Neural progenitor cell (in vitro differentiated cells): ENCODE measurements at regions not wholly inside any gene's neighbourhood (a gene's known extent, or its start where the extent isn't known, plus 50 kb on each side); places are given as distances from the start of the nearest gene placed in this dataset.
A peak's percentile ranks its signal among the peaks of the same experiment; 100 is the strongest.

Source experiments
- DNase-seq: peaks from one replicate; pipeline ENCODE4 v3.0.0-alpha.2; 2016; ENCODE audit warnings: low spot score
- H2AFZ ChIP-seq: fragments of 200-600 bp; sonication (generic); replicated peaks from 2 replicates; pipeline ENCODE4 v1.6.1; 2016; ENCODE audit warnings: antibody characterized with exemption
- H3F3A ChIP-seq: fragments of 200-600 bp; sonication (generic); 2 replicates; pipeline ENCODE4 v1.6.1; 2016; ENCODE audit warnings: antibody characterized with exemption, low read depth
- H3K27ac ChIP-seq: fragments of 200-600 bp; sonication (generic); 2 replicates; pipeline ENCODE4 v1.5.1; 2016; ENCODE audit warnings: mild to moderate bottlenecking
- H3K27me3 ChIP-seq: fragments of 200-600 bp; sonication (generic); 2 replicates; pipeline ENCODE4 v1.6.1; 2016; ENCODE audit warnings: mild to moderate bottlenecking, moderate library complexity
- H3K36me3 ChIP-seq: fragments of 200-600 bp; sonication (generic); 2 replicates; pipeline ENCODE4 v1.5.1; 2016
- H3K4me1 ChIP-seq: fragments of 200-600 bp; sonication (generic); 2 replicates; pipeline ENCODE4 v1.6.1; 2016; ENCODE audit warnings: mixed run types
- H3K4me2 ChIP-seq: fragments of 200-600 bp; sonication (generic); 2 replicates; pipeline ENCODE4 v1.6.1; 2016
- H3K4me3 ChIP-seq: fragments of 200-600 bp; sonication (generic); 2 replicates; pipeline ENCODE4 v1.5.1; 2016
- H3K79me2 ChIP-seq: fragments of 200-600 bp; sonication (generic); 2 replicates; pipeline ENCODE4 v1.6.1; 2016; ENCODE audit warnings: low read depth
- H3K9ac ChIP-seq: fragments of 200-600 bp; sonication (generic); 2 replicates; pipeline ENCODE4 v1.6.1; 2016
- H3K9me3 ChIP-seq: fragments of 200-600 bp; sonication (generic); 2 replicates; pipeline ENCODE4 v1.5.1; 2016; ENCODE audit warnings: low read depth
- H4K20me1 ChIP-seq: fragments of 200-600 bp; sonication (generic); 2 replicates; pipeline ENCODE4 v1.6.1; 2016; ENCODE audit warnings: low read depth
- H3K27ac Mint-ChIP-seq: 3 replicates; pipeline ENCODE4 v1.8.0; 2021; ENCODE audit warnings: mixed read lengths
- H3K27me3 Mint-ChIP-seq: 2 replicates; pipeline ENCODE4 v1.8.0; 2022; ENCODE audit warnings: low read depth, mild to moderate bottlenecking, inconsistent platforms, moderate library complexity, mixed read lengths; ENCODE audit not compliant: insufficient read depth
- H3K36me3 Mint-ChIP-seq: 3 replicates; pipeline ENCODE4 v1.8.0; 2021; ENCODE audit warnings: mixed read lengths
- H3K4me1 Mint-ChIP-seq: 3 replicates; pipeline ENCODE4 v1.8.0; 2021; ENCODE audit warnings: mixed read lengths
- H3K4me3 Mint-ChIP-seq: 3 replicates; pipeline ENCODE4 v1.8.0; 2021; ENCODE audit warnings: mild to moderate bottlenecking, moderate library complexity, mixed read lengths
- H3K9me3 Mint-ChIP-seq: 3 replicates; pipeline ENCODE4 v1.8.0; 2020; ENCODE audit warnings: mixed read lengths
- EZH2 ChIP-seq: fragments of 200-600 bp; sonication (generic); IDR thresholded peaks from 2 replicates; pipeline ENCODE4 v1.6.1; 2017; ENCODE audit warnings: antibody characterized with exemption, mild to moderate bottlenecking, moderate library complexity
- EZH2phosphoT487 ChIP-seq: fragments of 200-600 bp; sonication (generic); IDR thresholded peaks from 2 replicates; pipeline ENCODE4 v1.6.1; 2017; ENCODE audit warnings: antibody characterized with exemption
- TF ChIP-seq, protein P1 (sequence below): fragments of 200-600 bp; sonication (generic); IDR thresholded peaks from 2 replicates; pipeline ENCODE4 v1.5.1; 2017; ENCODE audit warnings: antibody characterized with exemption, mild to moderate bottlenecking

DNA sequence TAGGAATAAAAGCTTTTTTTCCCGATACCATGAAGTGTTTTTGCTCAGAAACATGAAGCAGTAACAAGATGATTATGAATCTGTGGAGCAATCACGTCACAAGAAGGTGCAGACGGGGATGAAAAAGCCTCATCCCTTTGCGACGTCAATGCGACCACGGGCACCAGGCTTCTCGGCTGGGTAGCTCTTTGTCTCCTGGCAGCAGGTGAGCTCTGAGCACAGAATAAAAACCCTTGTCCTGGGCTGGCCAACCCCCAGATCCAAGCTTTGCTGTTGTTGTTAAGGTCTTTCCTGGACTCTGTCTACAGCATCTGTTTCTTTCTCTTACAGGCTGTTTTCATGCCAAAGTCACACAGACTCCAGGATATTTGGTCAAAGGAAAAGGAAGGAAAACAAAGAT lies 113.8 kb downstream of the ANKRD18B start:
- H3K27me3 Mint-ChIP-seq: no peaks in the 10 kb centered on the region
- H3K27me3 ChIP-seq: peaks cover 46% of the 10 kb centered on the region
- H3K9me3 Mint-ChIP-seq: no peaks in the 10 kb centered on the region

GRCh38 chr9:33638391-33638915 lies 114.4 kb downstream of the ANKRD18B start:
- Mint-ChIP-seq H3K4me1 (peaks cover 7% of the 10 kb centered on the region), H3K36me3 (no peaks in the 10 kb centered on the region), H3K4me3 (no peak overlapping the region), H3K27me3 (no peaks in the 10 kb centered on the region), H3K9me3 (no peaks in the 10 kb centered on the region), H3K27ac (no peak overlapping the region)
- Histone ChIP-seq H3K79me2 (no peaks in the 10 kb centered on the region), H3F3A (no peaks in the 10 kb centered on the region), H3K36me3 (no peaks in the 10 kb centered on the region), H3K4me3 (no peak overlapping the region), H3K9ac (no peak overlapping the region), H3K4me1 (peaks cover 11% of the 10 kb centered on the region), H4K20me1 (no peaks in the 10 kb centered on the region), H3K9me3 (no peaks in the 10 kb centered on the region), H3K27ac (no peak overlapping the region), H3K27me3 (peaks cover 46% of the 10 kb centered on the region), H2AFZ (peak overlapping the region; percentile 42), H3K4me2 (peak overlapping the region; percentile 64)
- DNase-seq: no peak
- TF ChIP-seq, protein P1, sequence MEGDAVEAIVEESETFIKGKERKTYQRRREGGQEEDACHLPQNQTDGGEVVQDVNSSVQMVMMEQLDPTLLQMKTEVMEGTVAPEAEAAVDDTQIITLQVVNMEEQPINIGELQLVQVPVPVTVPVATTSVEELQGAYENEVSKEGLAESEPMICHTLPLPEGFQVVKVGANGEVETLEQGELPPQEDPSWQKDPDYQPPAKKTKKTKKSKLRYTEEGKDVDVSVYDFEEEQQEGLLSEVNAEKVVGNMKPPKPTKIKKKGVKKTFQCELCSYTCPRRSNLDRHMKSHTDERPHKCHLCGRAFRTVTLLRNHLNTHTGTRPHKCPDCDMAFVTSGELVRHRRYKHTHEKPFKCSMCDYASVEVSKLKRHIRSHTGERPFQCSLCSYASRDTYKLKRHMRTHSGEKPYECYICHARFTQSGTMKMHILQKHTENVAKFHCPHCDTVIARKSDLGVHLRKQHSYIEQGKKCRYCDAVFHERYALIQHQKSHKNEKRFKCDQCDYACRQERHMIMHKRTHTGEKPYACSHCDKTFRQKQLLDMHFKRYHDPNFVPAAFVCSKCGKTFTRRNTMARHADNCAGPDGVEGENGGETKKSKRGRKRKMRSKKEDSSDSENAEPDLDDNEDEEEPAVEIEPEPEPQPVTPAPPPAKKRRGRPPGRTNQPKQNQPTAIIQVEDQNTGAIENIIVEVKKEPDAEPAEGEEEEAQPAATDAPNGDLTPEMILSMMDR: peak; percentile 9
- no peak for TF ChIP-seq EZH2
- TF ChIP-seq EZH2phosphoT487: no peak

More for the DNA sequence above, 113.8 kb downstream of the ANKRD18B start:
- Mint-ChIP-seq H3K4me3 (no peak overlapping the region), H3K27ac (no peak overlapping the region), H3K4me1 (peaks cover 7% of the 10 kb centered on the region), H3K36me3 (no peaks in the 10 kb centered on the region)
- H3K36me3 ChIP-seq: no peaks in the 10 kb centered on the region
- peaks cover 11% of the 10 kb centered on the region for H3K4me1 ChIP-seq
- no peak overlapping the region for H3K9ac ChIP-seq
- no peaks in the 10 kb centered on the region for H4K20me1 ChIP-seq
- peak overlapping the region; percentile 64 for H3K4me2 ChIP-seq
- no peak overlapping the region for H3K27ac ChIP-seq
- H3K9me3 ChIP-seq: no peaks in the 10 kb centered on the region
- TF ChIP-seq EZH2phosphoT487: no peak
- no peak for TF ChIP-seq EZH2
- TF ChIP-seq, protein P1: no peak
- H3F3A ChIP-seq: no peaks in the 10 kb centered on the region
- peak overlapping the region; percentile 42 for H2AFZ ChIP-seq
- no peaks in the 10 kb centered on the region for H3K79me2 ChIP-seq
- peak; percentile 34 for DNase-seq
- H3K4me3 ChIP-seq: no peak overlapping the region

GRCh38 chr9:33645706-33646105 lies 121.7 kb downstream of the ANKRD18B start:
- Histone ChIP-seq H3K4me2 (no peak overlapping the region), H3K27ac (no peak overlapping the region), H3K4me1 (no peaks in the 10 kb centered on the region), H3K27me3 (peaks cover 6% of the 10 kb centered on the region), H3K9ac (no peak overlapping the region), H3K9me3 (no peaks in the 10 kb centered on the region), H2AFZ (no peak overlapping the region), H3K4me3 (no peak overlapping the region), H3K36me3 (no peaks in the 10 kb centered on the region), H3K79me2 (no peaks in the 10 kb centered on the region), H3F3A (no peaks in the 10 kb centered on the region), H4K20me1 (no peaks in the 10 kb centered on the region)
- H3K9me3 Mint-ChIP-seq: no peaks in the 10 kb centered on the region
- no peak overlapping the region for H3K4me3 Mint-ChIP-seq
- no peaks in the 10 kb centered on the region for H3K4me1 Mint-ChIP-seq
- no peak overlapping the region for H3K27ac Mint-ChIP-seq
- no peak for TF ChIP-seq EZH2phosphoT487
- TF ChIP-seq EZH2: no peak
- TF ChIP-seq, protein P1: no peak
- DNase-seq: no peak
- no peaks in the 10 kb centered on the region for H3K27me3 Mint-ChIP-seq
- H3K36me3 Mint-ChIP-seq: no peaks in the 10 kb centered on the region
